GM21717 (cell line): ENCODE measurements at regions not wholly inside any gene's neighbourhood (a gene's known extent, or its start where the extent isn't known, plus 50 kb on each side); places are given as distances from the start of the nearest gene placed in this dataset.
"Not testable (repeated sequence)": the region's sequence is repeated elsewhere in the genome, so short reads cannot be mapped to it uniquely, and the experiment has no call there.

ENCODE experiments used
- ATAC-seq: cut with Tn5 transposase; IDR thresholded peaks from one replicate; pipeline ENCODE4 v1.9.1; 2021; ENCODE audit warnings: mild to moderate bottlenecking, moderate library complexity; ENCODE audit not compliant: unreplicated experiment

DNA sequence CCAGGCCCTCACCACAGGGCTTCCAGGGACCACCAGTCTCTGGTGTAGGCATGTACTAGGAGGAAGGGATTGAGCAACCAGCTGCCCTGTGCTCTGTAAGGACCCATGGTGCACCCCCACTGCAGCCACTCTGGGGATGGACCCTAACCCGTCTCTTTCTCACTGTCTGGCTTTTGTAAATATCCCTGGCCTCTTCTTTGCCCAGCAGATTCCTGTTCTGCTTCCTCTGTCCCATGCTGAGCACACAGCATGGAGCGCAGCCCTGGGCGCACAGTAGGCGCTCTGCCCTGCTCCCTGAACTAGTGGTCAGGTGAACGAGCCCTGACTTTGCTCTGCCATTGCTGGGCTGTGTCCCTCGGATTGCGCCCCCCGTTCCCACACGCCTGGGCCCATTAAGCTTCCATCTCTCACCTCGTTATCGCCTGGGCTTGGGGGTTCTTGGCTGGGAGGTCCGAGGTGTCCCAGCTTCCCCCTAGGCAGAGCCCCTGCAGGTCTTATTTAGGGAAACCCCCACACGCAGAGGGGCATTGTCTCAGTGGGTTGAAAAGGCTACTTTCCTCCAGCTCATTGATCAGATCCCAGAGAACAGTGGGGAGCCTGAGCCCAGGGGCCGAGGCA is 162.1 kb downstream of the MYCN start:
- ATAC-seq: no peak

DNA sequence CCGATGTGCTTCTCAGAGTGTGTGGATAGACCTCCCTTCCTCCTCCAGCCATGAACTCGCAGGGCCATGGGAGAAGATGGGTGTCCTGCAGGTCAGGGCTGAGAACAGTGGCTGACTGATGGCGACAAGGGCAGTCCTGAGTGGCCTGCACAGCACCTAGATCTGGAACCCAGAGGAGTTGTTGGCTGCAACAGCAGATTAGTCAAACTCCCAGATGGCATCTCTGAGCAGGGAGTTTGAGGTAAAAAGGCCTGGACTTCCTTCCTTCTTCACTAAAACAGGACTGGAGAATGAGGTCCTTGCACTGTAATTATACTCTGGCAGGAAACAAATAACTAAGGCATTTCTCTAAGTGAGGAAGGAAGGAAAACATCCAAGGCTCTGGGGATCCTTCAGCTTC is 160.8 kb downstream of the MYCN start:
- no peak for ATAC-seq

DNA sequence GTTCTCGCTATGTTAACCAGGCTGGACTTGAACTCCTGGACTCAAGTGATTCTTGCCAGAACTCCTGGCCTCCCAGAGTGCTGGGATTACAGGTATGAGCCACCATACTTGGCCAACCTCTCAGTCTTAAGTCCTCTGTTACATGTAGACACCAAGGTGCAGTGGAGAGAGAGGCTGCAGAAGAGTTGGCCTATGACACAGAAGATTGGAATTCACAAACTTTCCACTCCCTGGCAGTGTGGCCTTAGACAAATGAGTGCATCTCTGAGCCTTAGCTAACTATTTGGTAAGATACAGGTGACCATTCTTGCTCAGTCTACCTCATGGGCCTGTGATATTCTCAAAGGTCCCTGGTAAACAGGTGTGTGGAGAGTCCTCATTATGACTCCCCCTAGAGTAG is 159.7 kb downstream of the MYCN start:
- ATAC-seq: no peak

DNA sequence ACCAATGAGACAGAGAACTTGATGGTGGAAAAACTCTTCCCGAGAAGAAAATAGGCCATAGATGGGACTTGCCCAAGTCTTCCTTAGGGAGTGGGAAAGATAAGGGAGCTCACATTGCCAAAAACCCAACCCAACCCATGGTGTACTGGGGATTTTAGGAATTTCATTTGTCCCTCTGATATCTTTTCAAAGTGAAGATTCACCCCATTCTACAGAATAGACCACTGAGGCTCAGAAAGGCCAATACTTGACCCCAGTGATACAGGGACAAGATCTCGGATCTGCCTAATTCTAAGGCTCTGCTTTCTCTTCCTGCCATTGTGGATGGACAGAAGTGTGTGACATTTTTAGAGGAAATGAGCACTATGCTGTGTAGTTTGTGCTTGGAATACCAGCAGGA is 159.0 kb downstream of the MYCN start:
- no peak for ATAC-seq

DNA sequence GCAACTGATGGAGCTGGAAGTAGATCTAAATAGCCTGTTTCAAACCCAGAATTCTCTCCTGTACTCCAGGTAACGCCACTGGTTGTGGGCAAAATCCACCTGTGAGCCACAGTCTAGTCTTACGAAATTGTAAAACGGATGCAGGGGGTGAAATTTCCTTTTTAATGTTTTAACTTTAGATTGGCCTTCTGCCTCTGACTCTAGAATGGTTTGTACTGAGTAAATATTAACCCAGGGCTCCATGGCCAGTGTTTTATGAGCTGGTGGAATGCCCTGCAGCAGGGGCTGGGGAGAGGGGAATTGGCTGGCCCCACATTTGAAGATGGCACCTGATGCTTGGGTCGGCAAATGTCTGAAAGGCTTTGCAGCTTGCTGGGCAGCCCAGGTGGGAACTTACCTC is 156.6 kb downstream of the MYCN start:
- ATAC-seq: no peak

DNA sequence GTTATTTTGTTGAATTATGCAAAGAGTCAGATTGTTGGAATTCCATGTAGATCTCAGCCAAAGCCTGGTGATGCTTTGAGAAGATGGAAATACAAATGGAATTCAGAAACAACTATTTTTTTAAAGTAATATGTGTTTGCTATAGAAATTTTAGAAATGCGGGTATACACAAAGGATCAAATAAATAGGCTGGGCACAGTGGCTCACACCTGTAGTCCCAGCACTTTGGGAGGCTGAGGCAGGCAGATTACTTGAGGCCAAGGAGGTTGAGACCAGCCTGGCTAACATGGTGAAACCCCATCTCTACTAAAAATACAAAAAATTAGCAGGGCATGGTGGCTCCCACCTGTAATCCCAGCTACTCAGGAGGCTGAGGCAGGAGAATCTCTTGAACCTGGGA is 155.1 kb downstream of the MYCN start:
- not testable (repeated sequence) for ATAC-seq

DNA sequence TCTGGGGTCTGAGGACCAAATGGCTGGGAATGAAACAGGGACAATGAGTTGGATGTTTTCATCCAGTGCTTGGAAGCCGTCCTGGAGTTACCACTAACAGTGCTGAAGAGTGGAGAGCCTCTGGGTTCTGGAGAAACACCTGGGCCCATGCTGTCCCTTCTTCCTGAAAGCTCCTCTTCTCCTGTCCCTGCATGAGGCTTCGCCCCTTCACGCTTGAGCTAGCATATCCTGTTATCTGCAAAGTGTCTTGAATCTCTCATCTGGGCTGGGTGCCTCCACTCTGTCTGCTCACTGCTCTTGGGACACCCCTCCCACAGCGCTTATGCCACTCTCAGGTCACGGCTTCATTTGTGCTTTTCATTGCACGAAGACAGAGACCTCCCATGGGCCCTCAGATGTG is 154.5 kb downstream of the MYCN start:
- ATAC-seq: no peak

DNA sequence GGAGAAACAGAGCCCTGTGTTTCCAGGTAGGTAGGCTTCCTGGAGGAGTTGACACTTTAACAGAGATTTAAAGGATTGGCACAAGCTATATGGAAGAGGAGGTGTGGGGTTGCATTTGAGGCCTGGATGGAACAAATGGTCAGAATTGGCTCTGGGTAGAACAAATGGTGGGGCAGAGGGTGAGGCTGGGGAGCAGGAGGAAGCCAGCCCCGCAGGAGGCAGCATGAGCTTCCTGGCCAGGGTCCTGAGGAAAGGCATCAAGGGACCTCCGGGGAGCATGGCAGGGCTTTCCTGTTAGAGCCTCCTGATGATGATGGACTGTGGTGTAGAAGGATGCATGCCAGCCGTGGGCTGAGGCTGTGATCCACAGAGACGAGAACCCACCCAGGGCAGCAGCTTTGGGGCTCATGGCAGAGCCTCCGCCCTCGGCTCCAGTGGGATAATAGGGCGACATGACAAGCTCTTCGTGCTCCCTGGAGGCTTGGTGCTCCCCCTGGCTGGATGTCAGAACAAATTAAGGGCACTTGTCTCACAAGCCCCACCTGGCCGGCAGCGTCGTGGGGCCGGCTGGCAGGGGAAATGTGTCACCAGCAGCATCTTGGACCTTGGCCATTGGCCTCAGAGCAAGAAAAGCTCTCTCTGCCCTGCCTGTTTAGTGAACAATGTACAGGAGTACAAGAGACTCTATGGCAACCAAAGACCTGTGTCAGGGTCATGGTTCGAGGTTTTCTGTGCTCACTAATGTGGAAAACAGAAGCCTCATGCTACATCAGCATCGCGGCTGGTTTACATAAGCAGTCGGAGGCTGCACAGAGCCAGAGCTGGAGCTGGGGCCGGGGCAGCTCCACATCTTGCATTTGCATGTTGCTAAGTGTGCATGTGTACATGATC is 153.5 kb downstream of the MYCN start:
- ATAC-seq: no peak

DNA sequence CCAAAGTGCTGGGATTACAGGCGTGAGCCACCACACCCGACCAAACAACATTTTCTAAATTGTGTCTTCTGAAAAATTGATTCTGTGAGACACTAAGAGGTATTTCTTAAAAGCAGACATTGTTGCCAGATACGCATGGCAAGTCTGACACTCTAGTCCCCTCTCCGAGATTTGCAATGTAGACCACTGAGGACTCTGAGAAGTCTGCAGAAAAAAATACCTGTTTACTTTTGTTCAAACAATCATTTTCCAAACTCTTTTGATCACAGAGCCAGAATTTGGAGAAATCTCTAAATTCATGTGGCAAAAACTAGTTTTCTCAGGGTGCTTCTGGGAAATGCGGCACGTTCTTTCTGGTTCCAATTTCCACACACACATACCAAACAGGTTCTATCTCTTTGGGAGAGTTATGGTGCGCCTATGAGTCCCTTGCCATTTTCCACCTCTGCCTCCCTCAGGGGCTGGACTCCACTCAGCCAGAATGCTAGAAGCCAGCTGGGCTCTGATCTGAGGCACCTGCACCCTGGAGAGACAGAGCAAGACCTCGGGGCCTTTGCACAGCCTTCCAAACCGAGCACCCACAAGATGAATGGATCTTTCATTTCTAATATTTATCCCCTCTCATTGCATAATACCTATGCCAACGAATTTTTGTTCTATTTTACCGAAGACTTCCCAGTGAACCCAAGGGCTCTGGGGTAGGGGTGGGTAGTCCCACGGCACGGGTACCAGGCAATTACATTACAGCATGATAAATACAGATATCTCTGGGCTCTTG is 152.7 kb downstream of the MYCN start:
- ATAC-seq: no peak

DNA sequence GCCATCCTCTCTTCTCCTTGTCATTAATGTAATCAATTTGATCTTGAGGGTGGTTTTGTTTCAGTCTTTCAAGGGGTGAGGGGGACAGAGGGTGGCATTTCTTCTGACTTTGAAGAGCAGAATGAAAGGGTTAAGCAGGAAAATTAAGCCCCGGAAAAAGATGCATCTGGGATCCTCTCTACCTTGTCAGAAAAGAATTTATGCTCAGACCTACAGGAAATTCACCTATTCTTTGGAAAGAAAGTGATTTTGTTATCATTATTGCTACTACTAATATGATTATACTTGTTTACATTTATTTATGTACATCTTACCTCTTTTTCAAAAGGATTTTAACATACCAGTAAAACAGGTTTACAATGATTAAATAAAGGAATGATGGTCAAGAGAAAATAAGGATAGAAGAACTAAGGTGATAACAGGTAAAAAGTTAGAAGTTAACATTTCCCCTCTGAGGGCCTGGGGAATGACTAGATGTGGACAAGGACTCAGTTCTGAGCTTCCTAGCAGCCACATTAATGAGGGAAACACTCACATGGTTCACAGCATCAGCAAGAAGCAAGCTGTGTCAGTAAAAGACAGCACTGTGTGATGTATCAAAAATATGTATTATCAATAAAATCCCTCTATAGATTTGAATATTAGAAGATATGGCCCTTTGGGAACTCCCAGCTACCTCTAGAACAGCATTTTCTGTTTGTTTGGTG is 151.4 kb downstream of the MYCN start:
- no peak for ATAC-seq

DNA sequence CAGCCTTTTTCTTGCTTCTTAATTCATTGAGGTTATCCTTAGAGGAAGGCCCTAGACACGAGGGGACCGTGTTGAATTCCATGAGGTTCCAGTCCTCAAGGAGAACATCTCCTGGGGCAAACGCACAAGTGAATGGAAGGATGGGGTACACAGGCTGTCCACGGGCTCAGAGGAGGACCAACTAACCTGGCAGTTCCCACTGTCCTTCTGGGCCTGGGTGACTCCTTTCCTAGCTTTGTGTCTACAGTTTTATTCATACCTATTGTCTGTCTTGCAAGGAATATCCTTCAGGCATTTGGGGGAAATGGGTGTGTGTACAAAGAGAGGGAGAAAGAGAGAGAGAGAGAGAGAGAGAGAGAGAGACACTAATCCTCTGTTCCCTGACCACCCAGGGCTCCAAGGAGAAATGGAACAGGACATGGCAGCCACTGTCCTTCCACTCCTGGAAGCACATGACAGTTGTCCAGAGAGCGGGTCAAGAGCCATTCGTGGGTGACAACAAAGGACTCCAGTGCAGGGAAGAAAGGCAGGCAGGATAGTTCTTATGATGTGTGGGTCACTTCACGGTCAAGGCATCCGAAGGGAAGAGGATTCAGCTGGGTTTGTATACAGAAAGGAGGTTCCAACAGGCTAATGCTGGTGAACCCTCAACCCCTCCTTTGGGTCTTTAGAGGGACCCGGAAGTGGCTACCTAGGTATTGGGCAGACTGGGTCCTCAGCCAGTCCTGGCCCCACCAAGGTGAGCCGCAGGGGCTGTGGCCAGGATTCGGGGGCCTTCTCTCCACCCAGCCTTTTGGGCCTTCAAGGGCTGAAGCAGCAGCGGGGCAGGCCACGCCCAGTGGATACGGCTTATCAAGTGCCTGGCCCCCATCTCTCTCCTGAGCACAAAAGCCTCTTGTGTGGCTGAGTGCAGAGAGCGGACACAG is 150.6 kb downstream of the MYCN start:
- ATAC-seq: no peak

DNA sequence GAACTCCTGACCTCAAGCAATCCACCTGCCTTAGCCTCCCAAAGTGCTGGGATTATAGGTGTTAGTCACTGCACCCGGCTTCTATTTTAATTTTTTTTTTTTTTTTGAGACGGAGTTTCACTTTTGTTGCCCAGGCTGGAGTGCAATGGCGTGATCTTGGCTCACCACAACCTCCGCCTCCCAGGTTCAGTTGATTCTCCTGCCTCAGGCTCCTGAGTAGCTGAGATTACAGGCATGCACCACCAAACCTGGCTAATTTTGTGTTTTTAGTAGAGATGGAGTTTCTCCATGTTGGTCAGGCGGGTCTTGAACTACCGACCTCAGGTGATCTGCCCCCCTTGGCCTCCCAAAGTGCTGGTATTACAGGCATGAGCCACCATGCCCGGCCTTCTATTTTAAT is 149.1 kb downstream of the MYCN start:
- ATAC-seq: not testable (repeated sequence)

DNA sequence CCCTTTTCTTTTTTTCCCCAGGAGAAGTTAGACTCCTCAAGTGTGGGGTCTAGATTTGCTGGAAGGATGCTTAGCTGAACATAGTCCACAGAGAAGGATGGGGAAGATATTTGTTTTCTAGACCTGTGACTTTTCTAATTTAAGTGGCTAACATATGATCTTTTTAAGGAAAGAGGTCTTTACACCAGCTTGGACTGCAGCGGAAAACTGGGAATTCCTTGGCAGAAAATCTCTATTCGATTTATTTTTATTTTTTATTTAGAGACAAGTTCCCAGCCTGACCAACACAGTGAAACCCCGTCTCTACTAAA is 148.4 kb downstream of the MYCN start:
- ATAC-seq: no peak

DNA sequence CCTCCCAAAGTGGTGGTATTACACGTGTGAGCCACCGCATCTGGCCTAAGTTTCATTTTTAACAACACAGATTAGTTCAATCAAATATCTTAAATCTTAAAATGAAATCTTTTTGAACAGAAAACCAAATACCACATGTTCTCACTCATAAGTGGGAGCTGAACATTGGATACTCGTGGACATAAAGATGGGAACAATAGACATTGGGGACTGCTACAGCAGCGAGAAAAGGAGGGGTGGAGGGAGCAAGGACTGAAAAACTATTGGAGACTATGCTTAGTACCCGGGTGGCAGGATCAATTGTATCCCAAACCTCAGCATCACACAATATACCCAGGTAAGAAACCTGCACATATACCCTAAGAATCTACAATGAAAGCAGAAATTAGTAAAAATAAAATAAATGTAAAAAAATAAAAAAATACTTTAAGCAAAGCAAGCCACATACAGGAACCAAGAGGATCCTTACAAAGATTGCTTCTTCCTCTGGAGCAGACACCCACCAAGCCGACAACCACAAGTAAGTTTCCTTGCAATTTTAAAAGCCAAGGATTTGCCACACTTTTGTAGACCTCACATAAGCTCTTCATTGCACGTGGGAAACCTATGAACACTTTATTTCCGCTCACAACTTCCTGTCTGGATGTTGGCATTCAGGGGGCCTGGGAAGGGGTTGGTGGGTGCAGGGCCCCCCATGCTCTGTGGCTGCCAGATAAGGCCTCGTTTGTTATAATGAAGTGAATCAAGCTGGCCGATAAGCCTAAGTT is 147.9 kb downstream of the MYCN start:
- no peak for ATAC-seq

DNA sequence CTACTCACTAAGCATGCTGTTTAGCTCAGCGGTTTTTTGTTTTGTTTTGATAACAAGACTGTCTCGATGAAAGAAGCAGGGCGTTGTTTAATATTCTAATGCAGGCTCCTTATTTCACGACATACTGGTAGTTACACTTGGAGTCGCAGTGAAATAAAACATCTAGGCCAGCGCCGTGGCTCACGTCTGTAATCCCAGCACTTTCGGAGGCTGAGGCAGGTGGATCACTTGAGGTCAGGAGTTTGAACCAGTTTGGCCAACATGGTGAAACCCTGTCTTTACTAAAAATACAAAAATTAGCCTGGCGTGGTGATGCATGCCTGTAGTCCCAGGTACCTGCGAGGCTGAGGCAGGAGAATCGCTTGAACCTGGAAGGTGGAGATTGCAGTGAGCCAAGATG is 145.8 kb downstream of the MYCN start:
- not testable (repeated sequence) for ATAC-seq

DNA sequence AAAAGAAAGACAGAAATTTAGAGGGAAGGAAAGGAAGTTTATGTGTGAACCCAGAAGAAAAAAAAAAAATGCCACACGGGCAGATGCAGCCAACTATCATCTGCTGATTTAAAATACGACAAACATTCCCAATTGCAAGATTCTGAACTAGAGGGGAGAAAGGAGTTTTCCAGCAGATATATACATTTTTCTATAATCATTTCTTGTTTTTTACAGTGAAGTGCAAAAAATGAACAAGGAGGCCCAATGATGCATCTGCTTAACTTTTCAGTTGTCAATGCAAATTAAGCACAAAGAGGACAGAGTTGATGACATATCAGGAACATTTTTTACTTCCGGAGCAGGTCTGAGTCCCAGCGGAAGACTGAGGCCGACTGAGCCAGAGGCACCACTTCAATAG is 144.7 kb downstream of the MYCN start:
- ATAC-seq: no peak

DNA sequence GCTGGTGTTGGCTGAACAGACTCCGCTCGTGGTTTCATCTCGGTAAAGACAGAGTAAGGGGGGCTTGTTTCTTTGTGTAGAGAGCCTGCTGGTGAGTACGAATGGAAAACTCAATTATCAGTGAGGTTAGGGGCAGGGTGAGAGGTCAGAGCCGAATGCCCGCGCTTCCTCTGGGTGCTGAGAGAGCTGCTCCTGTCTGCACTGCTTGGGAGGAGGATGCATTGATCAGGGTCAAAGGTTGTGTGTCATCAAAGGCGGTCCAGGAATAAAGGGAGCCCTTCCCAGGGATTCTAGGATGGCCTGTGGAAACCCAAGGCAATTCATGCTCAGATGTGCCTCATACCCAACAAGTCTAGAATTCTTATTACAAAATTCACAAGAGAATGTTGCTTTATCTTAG is 143.9 kb downstream of the MYCN start:
- ATAC-seq: no peak

DNA sequence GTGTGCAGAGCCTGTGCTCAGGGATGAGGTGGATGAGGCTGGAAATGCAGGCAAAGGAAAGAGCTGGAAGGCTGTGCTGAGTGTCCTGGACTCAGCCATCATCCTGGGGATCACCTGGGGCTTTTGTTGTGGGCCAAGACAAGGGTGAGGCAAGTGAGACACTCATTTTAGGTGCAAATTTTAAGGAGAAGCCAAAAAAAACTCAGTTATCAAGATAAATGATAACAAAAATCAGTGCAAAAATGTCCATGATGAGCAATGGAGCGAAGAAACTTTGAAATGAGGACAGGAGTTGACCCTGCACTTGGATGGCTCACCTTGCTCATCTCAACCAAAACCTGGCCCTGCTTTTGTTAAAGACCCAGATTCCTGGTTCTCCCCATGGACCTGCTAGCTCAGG is 141.9 kb downstream of the MYCN start:
- ATAC-seq: no peak
